Caco-2 (cell line): ENCODE measurements at regions not wholly inside any gene's neighbourhood (a gene's known extent, or its start where the extent isn't known, plus 50 kb on each side); places are given as distances from the start of the nearest gene placed in this dataset.

Experiments used
- BruUV-seq: library from RNA; stranded (reverse); fragments of 400-500 nt; replicated peaks from 2 replicates; lab custom pipeline; 2021; lab: Mats Ljungman, UMichigan
- CTCF ChIA-PET: fragments of 300-600 bp; sonication (Branson Sonifier 250); formaldehyde crosslinking; loops from one replicate; lab custom pipeline; 2022; ENCODE audit warnings: antibody characterized with exemption; lab: Charles Lee
- POLR2A ChIA-PET: fragments of 300-600 bp; sonication (Branson Sonifier 250); formaldehyde crosslinking; loops from one replicate; lab custom pipeline; 2022; ENCODE audit warnings: antibody characterized with exemption; lab: Charles Lee
- DNase-seq, 2 experiments: peaks; one replicate each; pipeline versions ENCODE4 v3.0.0 to v3.0.0-alpha.2; 2020 to 2022
- H3K27me3 ChIP-seq: replicated peaks from 2 replicates; pipeline ENCODE4 v1.6.0; 2011; ENCODE audit warnings: low read length; ENCODE audit not compliant: control insufficient read depth, insufficient read depth
- H3K36me3 ChIP-seq: 2 replicates; pipeline ENCODE4 v1.5.1; 2011; ENCODE audit warnings: low read length; ENCODE audit not compliant: control insufficient read depth, insufficient read depth
- H3K4me1 ChIP-seq: fragments of 250-450 bp; sonication (Bioruptor Pico); 2 replicates; pipeline ENCODE4 v1.5.1; 2020; ENCODE audit warnings: mild to moderate bottlenecking
- H3K4me3 ChIP-seq: 2 replicates; pipeline ENCODE4 v1.5.1; 2011; ENCODE audit warnings: low read depth, mild to moderate bottlenecking, control low read depth, low read length
- H3K9me3 ChIP-seq: fragments of 250-450 bp; sonication (Bioruptor Pico); 2 replicates; pipeline ENCODE4 v1.5.1; 2020; ENCODE audit warnings: mild to moderate bottlenecking, moderate library complexity
- H3K27ac Mint-ChIP-seq: one replicate; pipeline ENCODE4 v1.8.0; 2022; ENCODE audit warnings: mixed read lengths; ENCODE audit not compliant: unreplicated experiment
- H3K27me3 Mint-ChIP-seq: one replicate; pipeline ENCODE4 v1.8.0; 2022; ENCODE audit warnings: mixed read lengths; ENCODE audit not compliant: insufficient read depth, unreplicated experiment
- H3K36me3 Mint-ChIP-seq: one replicate; pipeline ENCODE4 v1.8.0; 2022; ENCODE audit warnings: mild to moderate bottlenecking, mixed read lengths; ENCODE audit not compliant: insufficient read depth, unreplicated experiment
- H3K4me1 Mint-ChIP-seq: one replicate; pipeline ENCODE4 v1.8.0; 2022; ENCODE audit warnings: low read depth, mixed read lengths; ENCODE audit not compliant: unreplicated experiment
- H3K4me3 Mint-ChIP-seq: one replicate; pipeline ENCODE4 v1.8.0; 2022; ENCODE audit warnings: mild to moderate bottlenecking, moderate library complexity, mixed read lengths; ENCODE audit not compliant: unreplicated experiment
- H3K9me3 Mint-ChIP-seq: one replicate; pipeline ENCODE4 v1.8.0; 2022; ENCODE audit warnings: mixed read lengths; ENCODE audit not compliant: unreplicated experiment
- CTCF ChIP-seq, 2 experiments: fragments of 200-600 bp in 1 of 2; IDR thresholded peaks; 1 replicate in 1 of 2; 2 replicates in 1 of 2; pipeline versions ENCODE4 v1.5.1 to v1.8.0; 2011 to 2022; ENCODE audit warnings: antibody characterized with exemption in 1 of 2, control low read depth in 1 of 2, inconsistent platforms in 1 of 2, low read depth in 1 of 2, low read length in 1 of 2, mild to moderate bottlenecking in 1 of 2, moderate library complexity in 1 of 2; ENCODE audit not compliant: insufficient read depth in 1 of 2, severe bottlenecking in 1 of 2, unreplicated experiment in 1 of 2
- intact Hi-C: fragments of 100-400 bp; cut with micrococcal nuclease; formaldehyde crosslinking; loops from one replicate; pipeline ENCODE4 v1.10.0; 2022; ENCODE audit not compliant: unreplicated experiment

GRCh38 chr13:89468081-89468480 lies 1796.9 kb downstream of the SLITRK5 start:
- TF ChIP-seq CTCF (IDR thresholded peaks at IDR 0.05; ENCODE audit: insufficient read depth in 1 of 2, low read depth in 1 of 2, low read length in 1 of 2, severe bottlenecking in 1 of 2, unreplicated experiment in 1 of 2) = no peak
- H3K9me3 Mint-ChIP-seq = no peaks in the 10 kb centered on the region
- no peak overlapping the region for H3K4me3 Mint-ChIP-seq
- no TSS peak for BruUV-seq
- no peaks in the 10 kb centered on the region for H3K4me1 Mint-ChIP-seq
- H3K36me3 Mint-ChIP-seq = no peaks in the 10 kb centered on the region
- intact Hi-C loops = no loop called here
- Histone ChIP-seq H3K4me1 (no peaks in the 10 kb centered on the region), H3K4me3 (no peak overlapping the region), H3K36me3 (no peaks in the 10 kb centered on the region), H3K27me3 (no peaks in the 10 kb centered on the region), H3K9me3 (no peaks in the 10 kb centered on the region)
- POLR2A ChIA-PET = no interaction called here
- no peak for DNase-seq
- no peaks in the 10 kb centered on the region for H3K27me3 Mint-ChIP-seq
- no peak overlapping the region for H3K27ac Mint-ChIP-seq
- CTCF ChIA-PET = no interaction called here

GRCh38 chr13:89470901-89471300 lies 1799.7 kb downstream of the SLITRK5 start:
- H3K4me1 Mint-ChIP-seq = no peaks in the 10 kb centered on the region
- Histone ChIP-seq H3K9me3 (no peaks in the 10 kb centered on the region), H3K36me3 (no peaks in the 10 kb centered on the region), H3K4me3 (no peak overlapping the region), H3K4me1 (no peaks in the 10 kb centered on the region), H3K27me3 (no peaks in the 10 kb centered on the region)
- no TSS peak for BruUV-seq
- POLR2A ChIA-PET = no interaction called here
- no peak overlapping the region for H3K27ac Mint-ChIP-seq
- TF ChIP-seq CTCF (IDR thresholded peaks at IDR 0.05; ENCODE audit: insufficient read depth in 1 of 2, low read depth in 1 of 2, low read length in 1 of 2, severe bottlenecking in 1 of 2, unreplicated experiment in 1 of 2) = no peak
- no peak overlapping the region for H3K4me3 Mint-ChIP-seq
- intact Hi-C loops = no loop called here
- CTCF ChIA-PET = no interaction called here
- H3K9me3 Mint-ChIP-seq = peaks cover 16% of the 10 kb centered on the region
- no peaks in the 10 kb centered on the region for H3K27me3 Mint-ChIP-seq
- H3K36me3 Mint-ChIP-seq = no peaks in the 10 kb centered on the region
- DNase-seq = no peak

GRCh38 chr13:89474432-89474831 lies 1803.3 kb downstream of the SLITRK5 start:
- CTCF ChIA-PET = no interaction called here
- Histone ChIP-seq H3K9me3 (no peaks in the 10 kb centered on the region), H3K4me3 (no peak overlapping the region), H3K27me3 (no peaks in the 10 kb centered on the region), H3K4me1 (no peaks in the 10 kb centered on the region), H3K36me3 (no peaks in the 10 kb centered on the region)
- Mint-ChIP-seq H3K36me3 (no peaks in the 10 kb centered on the region), H3K4me1 (no peaks in the 10 kb centered on the region), H3K9me3 (peaks cover 16% of the 10 kb centered on the region), H3K27me3 (no peaks in the 10 kb centered on the region), H3K27ac (no peak overlapping the region), H3K4me3 (no peak overlapping the region)
- TF ChIP-seq CTCF (IDR thresholded peaks at IDR 0.05; ENCODE audit: insufficient read depth in 1 of 2, low read depth in 1 of 2, low read length in 1 of 2, severe bottlenecking in 1 of 2, unreplicated experiment in 1 of 2) = no peak
- no TSS peak for BruUV-seq
- no peak for DNase-seq
- intact Hi-C loops = no loop called here
- POLR2A ChIA-PET = no interaction called here
